HFF-Myc (cell line): ENCODE measurements at regions not wholly inside any gene's neighbourhood (a gene's known extent, or its start where the extent isn't known, plus 50 kb on each side); places are given as distances from the start of the nearest gene placed in this dataset.
A peak's percentile ranks its signal among the peaks of the same experiment; 100 is the strongest.

ENCODE experiments used
- DNase-seq: peaks from one replicate; pipeline ENCODE4 v3.0.0-alpha.2; 2011; ENCODE audit warnings: low read depth; ENCODE audit errors: extremely low read depth
- H3K4me3 ChIP-seq: replicated peaks from 2 replicates; pipeline ENCODE4 v1.5.1; 2011; ENCODE audit warnings: low read depth, mild to moderate bottlenecking, control low read depth, low read length
- CTCF ChIP-seq: IDR thresholded peaks from 2 replicates; pipeline ENCODE4 v1.5.1; 2012; ENCODE audit warnings: mild to moderate bottlenecking, low read depth, low read length, control low read depth; ENCODE audit errors: missing control alignments

GRCh38 chr2:58957188-58957840 lies 716.2 kb upstream of the FANCL start:
- no peak for DNase-seq
- H3K4me3 ChIP-seq = no peak overlapping the region
- TF ChIP-seq CTCF = no peak

GRCh38 chr2:58954880-58955385 lies 713.8 kb upstream of the FANCL start:
- no peak overlapping the region for H3K4me3 ChIP-seq
- TF ChIP-seq CTCF = no peak
- DNase-seq = no peak

- H3K4me3 ChIP-seq = no peak overlapping the region
- no peak for TF ChIP-seq CTCF
- DNase-seq = no peak
These were observed 710.6 kb upstream of the FANCL start for GRCh38 chr2:58951722-58952121.

- no peak for DNase-seq
- no peak overlapping the region for H3K4me3 ChIP-seq
- no peak for TF ChIP-seq CTCF
These were observed 709.8 kb upstream of the FANCL start for GRCh38 chr2:58950795-58951462.

DNA sequence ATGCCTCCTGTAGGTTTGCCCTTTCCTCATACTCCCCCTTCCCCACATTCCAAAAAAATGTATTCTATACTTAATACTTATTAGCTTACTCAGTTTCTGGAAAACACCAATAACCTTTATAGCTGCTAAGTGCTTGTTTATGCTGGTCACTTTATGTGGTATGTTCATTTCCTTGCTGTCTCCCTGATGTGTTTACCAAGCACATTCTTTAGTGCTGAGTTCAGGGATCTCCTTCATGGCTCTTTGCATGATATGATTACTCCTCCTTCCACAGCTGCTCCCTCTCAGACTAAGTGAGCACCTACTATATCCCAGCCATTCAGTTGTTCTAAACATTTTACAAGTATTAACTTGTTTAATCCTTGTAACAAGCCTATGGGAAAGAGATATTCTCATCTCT lies 698.3 kb upstream of the FANCL start:
- H3K4me3 ChIP-seq = no peak overlapping the region
- DNase-seq = peak; percentile 40
- no peak for TF ChIP-seq CTCF

GRCh38 chr2:58938988-58939387 lies 697.9 kb upstream of the FANCL start:
- no peak overlapping the region for H3K4me3 ChIP-seq
- no peak for TF ChIP-seq CTCF
- DNase-seq = no peak
